GM23338 (cell line): ENCODE measurements at regions not wholly inside any gene's neighbourhood (a gene's known extent, or its start where the extent isn't known, plus 50 kb on each side); places are given as distances from the start of the nearest gene placed in this dataset.

Experiments used
- ATAC-seq: fragments of 200-7000 bp; cut with Tn5 transposase; 3 replicates; pipeline ENCODE4 v1.9.1; 2020
- DNase-seq: peaks from one replicate; pipeline ENCODE4 v3.0.0-alpha.2; 2015; ENCODE audit warnings: low spot score
- H2AFZ ChIP-seq: fragments of 200-600 bp; sonication (generic); 2 replicates; pipeline ENCODE4 v1.8.0; 2016; ENCODE audit warnings: antibody characterized with exemption, mild to moderate bottlenecking, moderate library complexity
- H3F3A ChIP-seq: fragments of 200-600 bp; sonication (generic); replicated peaks from 2 replicates; pipeline ENCODE4 v1.8.0; 2017; ENCODE audit warnings: antibody characterized with exemption, mixed run types, low read depth
- H3K27ac ChIP-seq: fragments of 200-600 bp; sonication (generic); 2 replicates; pipeline ENCODE4 v1.6.1; 2016; ENCODE audit warnings: low read depth
- H3K27me3 ChIP-seq: fragments of 200-600 bp; sonication (generic); 2 replicates; pipeline ENCODE4 v1.8.0; 2016; ENCODE audit warnings: mild to moderate bottlenecking, mixed run types, moderate library complexity; ENCODE audit not compliant: insufficient read depth
- H3K36me3 ChIP-seq: fragments of 200-600 bp; sonication (generic); 2 replicates; pipeline ENCODE4 v1.8.0; 2016; ENCODE audit warnings: mild to moderate bottlenecking; ENCODE audit not compliant: insufficient read depth
- H3K4me1 ChIP-seq: fragments of 200-600 bp; sonication (generic); 2 replicates; pipeline ENCODE4 v1.8.0; 2016; ENCODE audit warnings: mild to moderate bottlenecking, moderate library complexity; ENCODE audit not compliant: insufficient read depth
- H3K4me2 ChIP-seq: fragments of 200-600 bp; sonication (generic); 2 replicates; pipeline ENCODE4 v1.7.1; 2017; ENCODE audit warnings: mixed run types
- H3K4me3 ChIP-seq: fragments of 200-600 bp; sonication (generic); 2 replicates; pipeline ENCODE4 v1.6.1; 2016; ENCODE audit warnings: mixed run types
- H3K79me2 ChIP-seq: fragments of 200-600 bp; sonication (generic); replicated peaks from 2 replicates; pipeline ENCODE4 v1.8.0; 2017; ENCODE audit warnings: mild to moderate bottlenecking; ENCODE audit not compliant: insufficient read depth
- H3K9me2 ChIP-seq: fragments of 200-600 bp; sonication (generic); 2 replicates; pipeline ENCODE4 v1.8.0; 2017; ENCODE audit not compliant: insufficient read depth
- H4K20me1 ChIP-seq: fragments of 200-600 bp; sonication (generic); replicated peaks from 2 replicates; pipeline ENCODE4 v1.8.0; 2017; ENCODE audit warnings: mild to moderate bottlenecking; ENCODE audit not compliant: insufficient read depth
- H3K27ac Mint-ChIP-seq: 2 replicates; pipeline ENCODE4 v1.8.0; 2020; ENCODE audit warnings: inconsistent platforms, mild to moderate bottlenecking, moderate library complexity, mixed read lengths
- H3K27me3 Mint-ChIP-seq: 3 replicates; pipeline ENCODE4 v1.8.0; 2022; ENCODE audit warnings: low read depth, mild to moderate bottlenecking, moderate library complexity, mixed read lengths, inconsistent platforms; ENCODE audit not compliant: insufficient read depth, poor library complexity
- H3K36me3 Mint-ChIP-seq: 3 replicates; pipeline ENCODE4 v1.8.0; 2021; ENCODE audit warnings: low read depth, mild to moderate bottlenecking, inconsistent platforms, moderate library complexity, mixed read lengths
- H3K4me1 Mint-ChIP-seq: 3 replicates; pipeline ENCODE4 v1.8.0; 2020; ENCODE audit warnings: mild to moderate bottlenecking, inconsistent platforms, mixed read lengths
- H3K4me3 Mint-ChIP-seq: 3 replicates; pipeline ENCODE4 v1.8.0; 2021; ENCODE audit warnings: moderate library complexity, mild to moderate bottlenecking, inconsistent platforms, mixed read lengths
- H3K9me3 Mint-ChIP-seq: 3 replicates; pipeline ENCODE4 v1.8.0; 2020; ENCODE audit warnings: moderate library complexity, mild to moderate bottlenecking, inconsistent platforms, mixed read lengths
- CREB1 ChIP-seq: fragments of 250-450 bp; sonication (Bioruptor Pico); IDR thresholded peaks from 2 replicates; pipeline ENCODE4 v1.5.0; 2020; ENCODE audit warnings: low read depth, mild to moderate bottlenecking, moderate library complexity
- ETS1 ChIP-seq: IDR thresholded peaks from 2 replicates; pipeline ENCODE4 v1.6.1; 2016; ENCODE audit warnings: antibody characterized with exemption
- JUNB ChIP-seq: IDR thresholded peaks from one replicate; pipeline ENCODE4 v1.6.1; 2016; ENCODE audit warnings: antibody characterized with exemption; ENCODE audit not compliant: unreplicated experiment
- NANOG ChIP-seq: IDR thresholded peaks from 2 replicates; pipeline ENCODE4 v1.6.1; 2016; ENCODE audit warnings: antibody characterized with exemption, borderline replicate concordance
- POLR2AphosphoS5 ChIP-seq: IDR thresholded peaks from 2 replicates; pipeline ENCODE4 v1.6.1; 2016; ENCODE audit warnings: antibody characterized with exemption, low read depth
- ZNF114 ChIP-seq: fragments of 250-450 bp; sonication (Bioruptor Pico); IDR thresholded peaks from 2 replicates; pipeline ENCODE4 v1.5.0; 2020; ENCODE audit warnings: mild to moderate bottlenecking, moderate library complexity
- ZNF462 ChIP-seq: fragments of 250-450 bp; sonication (Bioruptor Pico); IDR thresholded peaks from 2 replicates; pipeline ENCODE4 v1.5.0; 2020; ENCODE audit warnings: mild to moderate bottlenecking, moderate library complexity

- Mint-ChIP-seq H3K27me3 (peaks cover 1% of the 10 kb centered on the region), H3K9me3 (no peaks in the 10 kb centered on the region), H3K27ac (no peak overlapping the region), H3K4me1 (no peaks in the 10 kb centered on the region), H3K4me3 (no peak overlapping the region), H3K36me3 (no peaks in the 10 kb centered on the region)
- H3K4me1 ChIP-seq: no peaks in the 10 kb centered on the region
- H3K4me3 ChIP-seq: no peak overlapping the region
- ATAC-seq (no peak), DNase-seq (no peak)
- TF ChIP-seq CREB1 (no peak), POLR2AphosphoS5 (no peak), ETS1 (no peak)
- no peaks in the 10 kb centered on the region for H3K79me2 ChIP-seq
- no peaks in the 10 kb centered on the region for H3K36me3 ChIP-seq
- no peaks in the 10 kb centered on the region for H3K9me2 ChIP-seq
- no peak overlapping the region for H2AFZ ChIP-seq
- no peak overlapping the region for H3K27ac ChIP-seq
- H3K27me3 ChIP-seq: no peaks in the 10 kb centered on the region
- H3F3A ChIP-seq: no peaks in the 10 kb centered on the region
- no peaks in the 10 kb centered on the region for H4K20me1 ChIP-seq
- H3K4me2 ChIP-seq: no peak overlapping the region
These were observed 636.1 kb downstream of the TMTC2 start for GRCh38 chr12:83322809-83323208.

- Mint-ChIP-seq H3K27me3 (peaks cover 1% of the 10 kb centered on the region), H3K36me3 (no peaks in the 10 kb centered on the region), H3K4me1 (no peaks in the 10 kb centered on the region), H3K4me3 (no peak overlapping the region), H3K27ac (no peak overlapping the region), H3K9me3 (no peaks in the 10 kb centered on the region)
- Histone ChIP-seq H3K9me2 (no peaks in the 10 kb centered on the region), H3K4me2 (no peak overlapping the region), H3K27ac (no peak overlapping the region), H3K79me2 (no peaks in the 10 kb centered on the region), H3F3A (no peaks in the 10 kb centered on the region), H3K4me1 (no peaks in the 10 kb centered on the region), H2AFZ (no peak overlapping the region), H3K4me3 (no peak overlapping the region), H3K36me3 (no peaks in the 10 kb centered on the region), H4K20me1 (no peaks in the 10 kb centered on the region), H3K27me3 (no peaks in the 10 kb centered on the region)
- DNase-seq (no peak), ATAC-seq (no peak)
- TF ChIP-seq CREB1: no peak
- TF ChIP-seq NANOG: no peak
- TF ChIP-seq ETS1: no peak
- no peak for TF ChIP-seq ZNF462 (CRISPR knock-in tag)
- no peak for TF ChIP-seq JUNB
- no peak for TF ChIP-seq ZNF114 (CRISPR knock-in tag)
These were observed 635.3 kb downstream of the TMTC2 start for GRCh38 chr12:83321971-83322370.
